ENCODE measurements at regions not wholly inside any gene's neighbourhood (a gene's known extent, or its start where the extent isn't known, plus 50 kb on each side); places are given as distances from the start of the nearest gene placed in this dataset.
"Not testable (repeated sequence)": the region's sequence is repeated elsewhere in the genome, so short reads cannot be mapped to it uniquely, and the experiment has no call there.

- no peak for DNase-seq (ENCODE audit: low spot score)
Measured at GRCh38 chr10:130512936-130513335, 376.7 kb downstream of the GLRX3 start.

- no peak for DNase-seq (ENCODE audit: low spot score)
Measured at GRCh38 chr10:130513686-130514476, 377.7 kb downstream of the GLRX3 start.

DNA sequence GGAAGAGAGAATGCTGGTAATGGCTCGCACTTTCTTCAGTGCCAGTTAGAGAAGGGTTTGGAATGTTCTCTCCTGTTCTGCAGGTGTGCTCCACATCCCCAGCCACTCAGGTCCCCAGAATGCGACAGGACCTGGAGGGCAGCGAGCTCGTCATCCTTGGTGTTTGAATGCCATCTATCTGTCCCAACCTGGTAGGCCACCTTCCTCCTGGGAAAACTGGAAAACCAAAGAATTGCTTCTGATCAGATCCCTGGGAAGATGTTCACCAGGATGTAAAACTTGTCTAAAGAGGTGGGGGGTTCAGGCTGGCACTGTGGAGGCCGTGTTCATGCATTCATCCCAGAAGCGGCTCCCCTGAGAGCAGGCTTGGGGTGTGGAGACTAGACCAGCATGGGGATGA, 379.5 kb downstream of the GLRX3 start:
- no peak for DNase-seq (ENCODE audit: low spot score)

DNA sequence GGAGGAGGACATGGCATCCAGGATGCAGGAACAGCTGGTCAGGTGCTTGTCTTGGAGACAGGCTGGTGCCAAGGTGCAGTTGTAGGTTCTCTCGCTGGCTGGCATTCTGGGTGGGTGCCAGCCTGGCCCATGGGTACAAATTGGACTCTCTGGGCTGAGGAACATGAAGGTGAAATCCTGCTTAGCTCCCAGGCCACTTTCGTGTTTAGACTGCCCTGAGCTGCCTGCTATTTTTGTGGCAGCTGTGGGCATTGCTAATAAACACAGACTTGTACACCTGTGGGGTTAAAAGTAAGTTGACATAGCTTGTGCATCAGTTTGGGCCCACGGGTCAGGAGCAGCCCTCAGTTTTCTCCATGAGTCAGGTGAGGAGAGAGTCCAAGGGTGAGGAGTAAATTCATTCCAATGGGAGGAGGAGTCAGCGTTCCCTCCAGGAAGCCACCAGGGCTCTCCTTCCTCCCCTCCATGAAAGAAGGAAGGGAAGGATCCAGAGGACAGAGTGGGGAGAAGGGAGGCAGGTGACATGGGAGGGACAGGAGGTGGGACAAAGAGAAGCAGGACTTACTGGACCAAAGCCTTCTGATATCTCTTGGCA, 380.0 kb downstream of the GLRX3 start:
- no peak for DNase-seq (ENCODE audit: low spot score)

DNA sequence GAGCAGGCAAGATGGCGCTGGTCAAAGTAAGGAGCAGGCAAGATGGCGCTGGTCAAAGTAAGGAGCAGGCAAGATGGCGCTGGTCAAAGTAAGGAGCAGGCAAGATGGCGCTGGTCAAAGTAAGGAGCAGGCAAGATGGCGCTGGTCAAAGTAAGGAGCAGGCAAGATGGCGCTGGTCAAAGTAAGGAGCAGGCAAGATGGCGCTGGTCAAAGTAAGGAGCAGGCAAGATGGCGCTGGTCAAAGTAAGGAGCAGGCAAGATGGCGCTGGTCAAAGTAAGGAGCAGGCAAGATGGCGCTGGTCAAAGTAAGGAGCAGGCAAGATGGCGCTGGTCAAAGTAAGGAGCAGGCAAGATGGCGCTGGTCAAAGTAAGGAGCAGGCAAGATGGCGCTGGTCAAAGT, 382.7 kb downstream of the GLRX3 start:
- DNase-seq (ENCODE audit: low spot score): not testable (repeated sequence)

- no peak for DNase-seq (ENCODE audit: low spot score)
Measured at GRCh38 chr10:130519791-130520190, 383.6 kb downstream of the GLRX3 start.

- no peak for DNase-seq (ENCODE audit: low spot score)
Measured at GRCh38 chr10:130531312-130531711, 395.1 kb downstream of the GLRX3 start.

DNA sequence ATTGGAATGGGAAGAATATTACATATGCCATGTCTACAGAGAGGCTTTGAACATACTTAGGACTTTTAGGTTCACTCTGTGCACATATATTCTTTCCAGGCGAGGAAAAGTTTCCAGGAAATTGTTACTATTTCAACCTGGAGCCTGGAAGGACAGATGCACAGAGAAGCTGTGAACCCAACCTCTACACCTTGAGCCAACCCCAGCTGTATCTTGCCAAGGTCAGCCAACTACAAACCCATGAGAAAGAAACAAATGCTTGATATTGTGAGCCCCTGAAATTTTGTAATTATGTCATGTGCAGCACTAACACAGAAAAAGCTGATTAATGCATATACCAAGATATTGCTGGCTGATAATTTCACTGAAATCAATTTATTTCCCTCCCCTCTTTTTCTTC, 404.9 kb downstream of the GLRX3 start:
- no peak for DNase-seq (ENCODE audit: low spot score)

- no peak for DNase-seq (ENCODE audit: low spot score)
Measured at GRCh38 chr10:130542761-130543160, 406.6 kb downstream of the GLRX3 start.

DNA sequence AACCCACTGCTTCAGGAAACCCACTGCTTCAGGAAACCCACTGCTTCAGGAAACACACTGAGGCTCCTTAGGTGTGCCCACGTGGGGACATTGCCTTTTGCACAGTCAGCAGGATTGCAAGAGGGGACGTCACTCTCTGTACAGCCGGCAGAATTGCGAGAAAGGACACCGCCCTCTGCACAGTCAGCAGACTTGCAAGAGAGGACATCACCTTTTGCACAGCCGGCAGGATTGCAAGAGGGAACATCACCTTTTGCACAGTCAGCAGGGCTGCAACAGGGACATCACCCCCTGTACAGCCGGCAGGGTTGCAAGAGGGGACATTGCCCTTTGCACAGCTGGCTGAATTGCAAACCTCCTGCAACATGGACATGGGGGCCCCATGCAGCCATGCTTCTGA, 407.6 kb downstream of the GLRX3 start:
- DNase-seq (ENCODE audit: low spot score): no peak

DNA sequence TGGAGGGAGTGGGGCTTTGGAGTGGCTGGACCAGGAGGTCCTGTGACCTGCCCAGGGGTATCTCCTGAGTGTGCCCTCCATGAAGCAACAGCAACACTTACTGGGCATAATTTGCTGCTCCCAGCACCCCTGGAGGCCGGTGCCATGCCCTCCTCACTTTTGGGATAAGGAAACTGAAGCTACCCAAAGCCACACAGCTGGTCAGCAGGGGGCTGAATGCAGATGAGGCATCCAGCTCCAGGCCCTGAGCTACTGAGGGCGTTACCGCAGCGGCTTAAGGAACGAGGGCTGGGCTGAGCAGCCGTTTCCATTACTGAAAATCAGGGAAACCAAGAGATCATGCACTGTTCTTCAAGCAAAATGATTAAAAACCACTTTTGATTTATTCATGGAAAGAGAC, 408.9 kb downstream of the GLRX3 start:
- no peak for DNase-seq (ENCODE audit: low spot score)

- no peak for DNase-seq (ENCODE audit: low spot score)
Measured at GRCh38 chr10:130545697-130546096, 409.5 kb downstream of the GLRX3 start.

GRCh38 chr10:130546841-130547240, 410.6 kb downstream of the GLRX3 start:
- no peak for DNase-seq (ENCODE audit: low spot score)

- no peak for DNase-seq (ENCODE audit: low spot score)
Measured at GRCh38 chr10:130547368-130547767, 411.2 kb downstream of the GLRX3 start.

- no peak for DNase-seq (ENCODE audit: low spot score)
Measured at GRCh38 chr10:130550952-130551674, 414.9 kb downstream of the GLRX3 start.

GRCh38 chr10:130551676-130552075, 415.5 kb downstream of the GLRX3 start:
- DNase-seq (ENCODE audit: low spot score): no peak

- no peak for DNase-seq (ENCODE audit: low spot score)
Measured at GRCh38 chr10:130553826-130554225, 417.6 kb downstream of the GLRX3 start.

- DNase-seq (ENCODE audit: low spot score): no peak
Measured at GRCh38 chr10:130554701-130555410, 418.7 kb downstream of the GLRX3 start.

DNA sequence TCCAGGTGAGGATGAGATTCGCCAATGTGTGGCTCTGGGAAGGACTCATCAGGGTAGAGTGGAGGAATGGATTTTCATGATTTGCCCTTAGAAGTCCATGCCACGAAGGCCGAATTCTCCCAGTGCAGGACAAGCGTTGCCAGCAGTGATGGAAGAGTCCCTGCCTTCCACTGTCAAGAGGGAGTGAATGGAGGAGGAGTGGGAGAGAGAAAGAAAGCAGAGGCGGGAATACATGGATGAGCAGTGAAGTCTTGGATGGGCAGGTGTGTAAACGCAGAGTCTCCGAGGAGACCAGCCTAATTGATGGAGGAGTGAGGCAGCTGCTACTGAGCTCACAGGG, 419.2 kb downstream of the GLRX3 start:
- DNase-seq (ENCODE audit: low spot score): no peak

GRCh38 chr10:130557181-130557845, 421.1 kb downstream of the GLRX3 start:
- DNase-seq (ENCODE audit: low spot score): no peak

DNA sequence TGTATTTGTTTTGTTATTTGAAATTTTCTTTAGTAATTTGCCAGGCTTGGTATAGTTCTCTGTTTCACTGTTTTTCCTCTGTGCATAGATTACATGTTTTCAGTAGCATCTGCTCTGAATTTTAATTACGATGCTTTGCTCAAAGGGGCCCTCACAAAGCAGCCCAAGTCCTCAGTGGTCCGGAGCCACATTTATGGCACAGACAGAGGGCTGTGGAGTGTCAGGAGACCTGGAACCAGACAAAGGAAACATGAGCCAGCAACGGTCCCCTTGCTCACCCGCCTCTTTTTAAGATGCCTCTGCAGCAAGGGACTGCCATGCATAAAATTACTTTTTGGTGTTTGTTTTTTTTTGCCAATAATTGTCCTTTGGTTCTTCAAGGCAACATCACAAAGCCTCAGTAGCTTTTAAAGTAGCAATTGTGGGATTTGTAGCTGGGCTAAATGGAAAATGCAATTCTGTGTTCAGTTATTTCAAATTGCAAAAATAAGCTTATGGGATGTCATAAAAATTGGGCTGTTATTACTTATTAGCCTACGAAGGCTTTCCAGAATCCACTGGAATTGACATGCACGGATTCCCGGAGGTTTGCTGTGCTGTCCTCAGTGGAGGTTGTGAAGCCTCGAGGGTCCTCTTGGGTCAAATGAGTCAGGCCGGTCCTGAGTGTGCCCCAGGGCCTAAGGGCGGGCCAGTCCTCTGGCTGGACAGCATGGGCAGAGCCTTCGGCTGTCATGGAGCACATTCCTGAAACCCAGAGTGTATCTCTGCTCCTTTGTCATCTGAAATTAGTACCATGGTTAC, 422.8 kb downstream of the GLRX3 start:
- DNase-seq (ENCODE audit: low spot score): no peak
